H4 (cell line): ENCODE measurements at regions not wholly inside any gene's neighbourhood (a gene's known extent, or its start where the extent isn't known, plus 50 kb on each side); places are given as distances from the start of the nearest gene placed in this dataset.

Experiments
- DNase-seq: peaks from one replicate; pipeline ENCODE4 v3.0.0-alpha.2; 2015; ENCODE audit warnings: low spot score

DNA sequence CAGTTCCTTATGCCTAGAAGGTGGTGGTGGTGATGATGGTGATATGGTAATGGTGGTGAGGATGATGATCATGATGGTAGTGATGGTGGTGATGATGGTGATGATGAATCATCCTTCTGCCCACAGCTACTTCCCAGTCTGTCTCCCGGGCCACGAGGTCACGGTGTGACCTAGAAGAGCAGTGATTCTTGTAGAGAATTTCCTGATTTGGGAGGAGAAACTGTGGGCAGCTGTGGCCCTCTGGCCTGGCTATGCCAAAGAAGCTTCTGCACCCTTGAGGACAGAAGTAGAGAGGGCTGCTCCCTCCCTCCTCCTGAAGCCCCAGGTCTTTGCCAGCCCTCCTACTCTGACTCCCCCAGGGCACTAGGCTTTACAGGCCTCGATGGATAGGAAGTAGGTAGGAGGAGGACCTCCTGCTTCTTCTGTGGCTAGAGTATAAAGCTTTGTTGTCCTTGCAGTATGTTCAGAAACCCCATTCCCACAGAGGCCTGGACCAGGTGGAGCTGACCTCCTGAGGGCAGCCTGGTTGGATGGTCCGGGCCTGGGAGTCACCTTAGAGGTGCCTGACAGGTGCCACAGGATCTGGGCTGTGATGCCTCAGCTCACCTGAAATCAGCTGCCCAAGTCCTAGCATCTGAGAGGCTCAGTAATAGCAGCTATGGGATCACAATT, 57.9 kb upstream of the EPAS1 start:
- no peak for DNase-seq

DNA sequence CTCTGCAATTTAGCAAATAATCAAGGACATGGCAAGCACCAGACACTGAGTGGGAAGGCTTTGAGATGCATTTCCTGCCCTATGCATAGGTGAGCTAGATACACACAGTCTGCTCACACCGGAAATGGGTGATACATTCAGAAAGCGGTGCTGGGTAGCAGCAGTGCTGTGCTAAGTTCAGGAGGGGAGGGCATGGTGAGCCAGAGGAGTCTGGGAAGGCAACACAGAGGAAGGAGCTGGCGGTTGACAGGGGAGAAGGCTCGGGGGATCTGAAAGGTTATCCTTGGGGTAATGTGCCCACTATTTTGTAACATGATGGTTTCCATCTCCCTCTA, 57.4 kb upstream of the EPAS1 start:
- no peak for DNase-seq

DNA sequence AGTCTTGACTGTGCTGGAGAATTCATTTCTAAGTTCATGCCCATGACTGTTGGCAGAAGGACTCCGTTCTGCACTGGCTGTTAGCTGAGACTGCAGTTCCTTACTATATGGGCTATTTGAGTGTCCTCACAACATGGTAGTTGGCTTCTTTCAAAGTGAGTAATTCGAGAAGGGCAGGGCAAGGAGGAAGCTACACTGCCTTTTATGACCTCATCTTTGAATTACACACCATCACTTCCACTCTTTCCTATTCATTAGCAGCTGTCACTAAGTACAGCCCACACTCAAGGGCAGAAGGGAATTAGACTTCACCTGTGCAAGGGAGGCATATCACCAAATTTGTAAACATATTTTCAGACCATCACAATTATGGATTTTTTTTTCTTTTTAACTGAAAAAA, 55.9 kb upstream of the EPAS1 start:
- DNase-seq, result peak; percentile 24

DNA sequence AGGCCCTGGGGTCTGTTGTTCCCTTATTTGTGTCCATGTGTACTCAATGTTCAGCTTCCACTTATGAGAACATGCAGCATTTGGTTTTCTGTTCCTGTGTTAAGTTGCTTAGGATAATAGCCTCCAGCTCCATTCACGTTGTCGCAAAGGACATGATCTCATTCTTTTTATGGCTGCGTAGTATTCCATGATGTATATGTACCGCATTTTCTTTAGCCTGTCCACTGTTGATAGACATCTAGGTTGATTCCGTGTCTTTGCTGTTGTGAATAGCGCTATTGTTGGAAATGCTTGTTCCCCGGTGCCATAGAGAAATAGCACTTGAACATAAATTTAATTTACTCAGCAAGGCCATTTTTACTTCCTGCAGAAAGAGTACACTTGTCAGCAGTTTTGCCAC, 51.3 kb upstream of the EPAS1 start:
- DNase-seq, result no peak

DNA sequence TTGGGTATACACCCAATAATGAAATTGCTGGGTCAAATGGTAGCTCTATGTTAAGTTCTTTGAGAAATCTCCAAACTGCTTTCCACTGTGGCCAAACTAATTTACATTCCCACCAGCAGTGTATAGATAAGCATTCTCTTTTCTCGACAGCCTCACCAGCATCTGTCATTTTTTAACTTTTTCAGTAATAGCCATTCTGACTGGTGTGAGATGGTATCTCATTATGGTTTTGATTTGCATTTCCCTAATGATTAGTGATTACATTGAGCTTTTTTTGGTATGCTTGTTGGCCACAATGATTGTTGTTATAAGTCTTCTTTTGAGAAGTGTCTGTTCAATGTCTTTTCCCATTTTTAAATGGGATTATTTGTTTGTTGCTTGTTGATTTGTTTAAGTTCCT, 50.4 kb upstream of the EPAS1 start:
- no peak for DNase-seq
